ENCODE measurements at regions not wholly inside any gene's neighbourhood (a gene's known extent, or its start where the extent isn't known, plus 50 kb on each side); places are given as distances from the start of the nearest gene placed in this dataset.

- TF ChIP-seq CTCF (IDR thresholded peaks at IDR 0.05; ENCODE audit: control extremely low read depth in 1 of 3, insufficient read depth in 1 of 3, low read depth in 1 of 3, low read length in 3 of 3), result no peak
- TF ChIP-seq YY1 (IDR thresholded peaks at IDR 0.05; ENCODE audit: low read depth, low read length), result no peak
- TF ChIP-seq PHF8 (conservative IDR thresholded peaks at IDR 0.05; ENCODE audit: low read depth, low read length), result no peak
Measured at GRCh38 chr6:79841577-79842375, 105.6 kb downstream of the ELOVL4 start.

Data from H1 (cell line).